B cell (primary cell): ENCODE measurements at regions not wholly inside any gene's neighbourhood (a gene's known extent, or its start where the extent isn't known, plus 50 kb on each side); places are given as distances from the start of the nearest gene placed in this dataset.

ENCODE experiments used
- ATAC-seq: fragments of 200-7000 bp; cut with Tn5 transposase; one replicate; pipeline ENCODE4 v1.10.0; 2021; ENCODE audit warnings: low read depth, mild to moderate bottlenecking, moderate number of reproducible peaks, moderate library complexity
- CTCF ChIA-PET: fragments of 350-600 bp; sonication (Branson Sonifier 250); formaldehyde crosslinking; loops from one replicate; lab custom pipeline; 2021; ENCODE audit warnings: antibody characterized with exemption, inconsistent platforms; lab: Charles Lee
- POLR2A ChIA-PET: fragments of 350-600 bp; sonication (Branson Sonifier 250); formaldehyde crosslinking; loops from one replicate; lab custom pipeline; 2021; ENCODE audit warnings: antibody characterized with exemption; lab: Charles Lee
- DNase-seq: peaks from one replicate; pipeline ENCODE4 v3.0.0; 2013
- H2AFZ ChIP-seq: 2 replicates; pipeline ENCODE4 v1.6.1; 2012; ENCODE audit warnings: mild to moderate bottlenecking, low read depth, low read length; ENCODE audit not compliant: insufficient read depth, poor library complexity, severe bottlenecking
- H3K27ac ChIP-seq, 2 donors: 1 replicate in 1 of 2; 2 replicates in 1 of 2; pipeline ENCODE4 v1.5.1; 2012 to 2013; ENCODE audit warnings: low read length in 2 of 2, mild to moderate bottlenecking in 2 of 2, moderate library complexity in 1 of 2
- H3K27me3 ChIP-seq, 4 experiments: fragments of 200-600 bp in 1 of 4; sonication (generic) in 1 of 4; replicated peaks in 1 of 4; 1 replicate in 2 of 4; 2 replicates in 2 of 4; pipeline versions ENCODE4 v1.6.1 to v1.7.0; 2013 to 2016; ENCODE audit warnings: low read length in 3 of 4, mild to moderate bottlenecking in 2 of 4, mixed read lengths in 1 of 4, moderate library complexity in 1 of 4; ENCODE audit not compliant: insufficient read depth in 4 of 4, control insufficient read depth in 3 of 4; ENCODE audit errors: control extremely low read depth in 1 of 4
- H3K36me3 ChIP-seq, 2 experiments: replicated peaks in 1 of 2; 1 replicate in 1 of 2; 2 replicates in 1 of 2; pipeline versions ENCODE4 v1.6.1 to v1.7.1; 2013; ENCODE audit warnings: low read length in 1 of 2; ENCODE audit not compliant: insufficient read depth in 2 of 2, control insufficient read depth in 1 of 2; ENCODE audit errors: control extremely low read depth in 1 of 2, extremely low read depth in 1 of 2
- H3K4me1 ChIP-seq, 2 donors: fragments of 200-600 bp in 1 of 2; sonication (generic) in 1 of 2; 1 replicate in 1 of 2; 2 replicates in 1 of 2; pipeline versions ENCODE4 v1.5.1 to v1.6.1; 2013 to 2017; ENCODE audit warnings: low read length in 2 of 2; ENCODE audit not compliant: control insufficient read depth in 2 of 2, insufficient read depth in 2 of 2
- H3K4me2 ChIP-seq: replicated peaks from 2 replicates; pipeline ENCODE3; 2012; ENCODE audit warnings: mild to moderate bottlenecking, low read depth, low read length; ENCODE audit not compliant: poor library complexity, severe bottlenecking
- H3K4me3 ChIP-seq, 5 experiments: fragments of 200-600 bp in 1 of 5; sonication (generic) in 1 of 5; 1 replicate in 3 of 5; 2 replicates in 2 of 5; pipeline versions ENCODE4 v1.5.1 to v1.7.0; 2011 to 2016; ENCODE audit warnings: low read length in 4 of 5, mild to moderate bottlenecking in 4 of 5, low read depth in 2 of 5, control low read depth in 1 of 5, moderate library complexity in 1 of 5; ENCODE audit not compliant: insufficient read depth in 1 of 5; ENCODE audit errors: control extremely low read depth in 1 of 5, extremely low read depth in 1 of 5
- H3K79me2 ChIP-seq: fragments of 200-600 bp; sonication (generic); one replicate; pipeline ENCODE4 v1.6.0; 2016; ENCODE audit warnings: low read length; ENCODE audit not compliant: control insufficient read depth, insufficient read depth
- H3K9ac ChIP-seq: fragments of 200-600 bp; sonication (generic); 2 replicates; pipeline ENCODE4 v1.6.1; 2017; ENCODE audit warnings: mild to moderate bottlenecking, low read length, moderate library complexity
- H3K9me3 ChIP-seq, 3 donors: one replicate each; pipeline versions ENCODE4 v1.6.1 to v1.7.1; 2013; ENCODE audit warnings: low read length in 2 of 3; ENCODE audit not compliant: control insufficient read depth in 2 of 3, insufficient read depth in 1 of 3; ENCODE audit errors: control extremely low read depth in 1 of 3
- H4K20me1 ChIP-seq: 2 replicates; pipeline ENCODE4 v1.6.0; 2012; ENCODE audit warnings: mild to moderate bottlenecking, low read length; ENCODE audit not compliant: insufficient read depth, control insufficient read depth, poor library complexity, severe bottlenecking
- H3K27ac Mint-ChIP-seq: one replicate; pipeline ENCODE4 v1.8.0; 2021; ENCODE audit warnings: mixed read lengths
- H3K27me3 Mint-ChIP-seq: one replicate; pipeline ENCODE4 v1.8.0; 2021; ENCODE audit warnings: mixed read lengths
- H3K4me1 Mint-ChIP-seq: one replicate; pipeline ENCODE4 v1.8.0; 2021; ENCODE audit warnings: mixed read lengths
- H3K4me3 Mint-ChIP-seq: one replicate; pipeline ENCODE4 v1.8.0; 2021; ENCODE audit warnings: mixed read lengths
- H3K9me3 Mint-ChIP-seq: one replicate; pipeline ENCODE4 v1.8.0; 2022; ENCODE audit warnings: mixed read lengths; ENCODE audit not compliant: insufficient read depth
- CTCF ChIP-seq: fragments of 200-600 bp; IDR thresholded peaks from one replicate; pipeline ENCODE4 v1.8.0; 2022; ENCODE audit warnings: antibody characterized with exemption, mild to moderate bottlenecking
- EZH2 ChIP-seq: IDR thresholded peaks from 2 replicates; pipeline ENCODE4 v1.6.1; 2012; ENCODE audit warnings: borderline replicate concordance, low read depth, mild to moderate bottlenecking, moderate library complexity, low read length; ENCODE audit not compliant: insufficient read depth, poor library complexity, severe bottlenecking
- WGBS: methylation state at CpG from one replicate; pipeline ENCODE4 v1.1.5; 2013; ENCODE audit warnings: missing lambda C conversion rate; ENCODE audit not compliant: insufficient coverage; 5-methylcytosine and 5-hydroxymethylcytosine counted together
- intact Hi-C: fragments of 100-400 bp; cut with micrococcal nuclease; formaldehyde crosslinking; loops from one replicate; pipeline ENCODE4 v1.10.0; 2022

- Histone ChIP-seq H3K4me1 (peaks cover 82 to 83% of the 10 kb centered on the region in 2 donors), H3K9me3 (no peaks in the 10 kb centered on the region), H3K4me2 (peak overlapping the region; percentile 45), H3K27me3 (no peaks in the 10 kb centered on the region), H4K20me1 (no peaks in the 10 kb centered on the region), H3K36me3 (no peaks in the 10 kb centered on the region), H2AFZ (peak overlapping the region; percentile 27), H3K4me3 (peak overlapping the region in 1 of 5 experiments; percentile 13), H3K79me2 (no peaks in the 10 kb centered on the region), H3K27ac (peak overlapping the region; percentile 87 to 88), H3K9ac (peak overlapping the region; percentile 20)
- no peaks in the 10 kb centered on the region for H3K9me3 Mint-ChIP-seq
- peak overlapping the region; percentile 86 for H3K27ac Mint-ChIP-seq
- peaks cover 89% of the 10 kb centered on the region for H3K4me1 Mint-ChIP-seq
- ATAC-seq (peak; percentile 79), DNase-seq (peak; percentile 82)
- intact Hi-C loops: loop anchor here (1.0 to 10.0 kb wide), 5 partner anchors 28 to 194 kb away; partner anchors contain the start of genes C1GALT1C1 and MCTS1
- H3K4me3 Mint-ChIP-seq: peak overlapping the region; percentile 47
- WGBS: no CpG with 5 or more reads among the region's 1 CpG
- ChIA-PET POLR2A (no interaction called here), CTCF (interaction anchor here (0.8 to 1.7 kb wide), 2 partner anchors 92 to 193 kb away, joined by 3 to 7 read pairs; no protein-coding TSS in a partner anchor)
- no peak for TF ChIP-seq CTCF
- no peak for TF ChIP-seq EZH2
- no peaks in the 10 kb centered on the region for H3K27me3 Mint-ChIP-seq
These were observed 120.4 kb downstream of the CT47B1 start for GRCh38 chrX:120755066-120755846.
